ENCODE measurements at regions not wholly inside any gene's neighbourhood (a gene's known extent, or its start where the extent isn't known, plus 50 kb on each side); places are given as distances from the start of the nearest gene placed in this dataset.

GRCh38 chr5:118778941-118779340 lies 209.4 kb downstream of the DTWD2 start:
- Histone ChIP-seq H3K27ac (ENCODE audit: low read depth in 2 of 2, low read length in 1 of 2) (no peak overlapping the region), H3K4me1 (ENCODE audit: control insufficient read depth in 2 of 2, insufficient read depth in 2 of 2, low read length in 1 of 2) (no peaks in the 10 kb centered on the region)
- WGBS, 2 donors = 75 to 81% methylated on average over 4 of the region's 4 CpGs

GRCh38 chr5:118777189-118777736 lies 211.1 kb downstream of the DTWD2 start:
- H3K9me3 ChIP-seq (ENCODE audit: control insufficient read depth in 2 of 2, insufficient read depth in 1 of 2, low read depth in 1 of 2, low read length in 1 of 2) = no peaks in the 10 kb centered on the region
- 60 to 63% methylated on average over 3 of the region's 3 CpGs for WGBS, 2 donors
- H3K27me3 ChIP-seq (ENCODE audit: control insufficient read depth in 1 of 2, insufficient read depth in 2 of 2, low read length in 2 of 2) = no peaks in the 10 kb centered on the region
- no peaks in the 10 kb centered on the region for H3K4me1 ChIP-seq (ENCODE audit: control insufficient read depth in 2 of 2, insufficient read depth in 2 of 2, low read length in 1 of 2)
- no peaks in the 10 kb centered on the region for H3K36me3 ChIP-seq (ENCODE audit: control insufficient read depth in 2 of 2, insufficient read depth in 2 of 2, low read length in 1 of 2)
- H3K27ac ChIP-seq (ENCODE audit: low read depth in 2 of 2, low read length in 1 of 2) = no peak overlapping the region
- no peak overlapping the region for H3K4me3 ChIP-seq (ENCODE audit: low read depth in 1 of 2, low read length in 2 of 2)

More at GRCh38 chr5:118778941-118779340, 209.4 kb downstream of the DTWD2 start:
- no peak overlapping the region for H3K4me3 ChIP-seq (ENCODE audit: low read depth in 1 of 2, low read length in 2 of 2)
- no peaks in the 10 kb centered on the region for H3K36me3 ChIP-seq (ENCODE audit: control insufficient read depth in 2 of 2, insufficient read depth in 2 of 2, low read length in 1 of 2)
- no peaks in the 10 kb centered on the region for H3K9me3 ChIP-seq (ENCODE audit: control insufficient read depth in 2 of 2, insufficient read depth in 1 of 2, low read depth in 1 of 2, low read length in 1 of 2)
- H3K27me3 ChIP-seq (ENCODE audit: control insufficient read depth in 1 of 2, insufficient read depth in 2 of 2, low read length in 2 of 2) = no peaks in the 10 kb centered on the region

- Histone ChIP-seq H3K27me3 (ENCODE audit: control insufficient read depth in 1 of 2, insufficient read depth in 2 of 2, low read length in 2 of 2) (no peaks in the 10 kb centered on the region), H3K36me3 (ENCODE audit: control insufficient read depth in 2 of 2, insufficient read depth in 2 of 2, low read length in 1 of 2) (no peaks in the 10 kb centered on the region), H3K4me1 (ENCODE audit: control insufficient read depth in 2 of 2, insufficient read depth in 2 of 2, low read length in 1 of 2) (no peaks in the 10 kb centered on the region), H3K9me3 (ENCODE audit: control insufficient read depth in 2 of 2, insufficient read depth in 1 of 2, low read depth in 1 of 2, low read length in 1 of 2) (no peaks in the 10 kb centered on the region), H3K4me3 (ENCODE audit: low read depth in 1 of 2, low read length in 2 of 2) (no peak overlapping the region), H3K27ac (ENCODE audit: low read depth in 2 of 2, low read length in 1 of 2) (no peak overlapping the region)
- WGBS, 2 donors = 81 to 88% methylated on average over 1 of the region's 1 CpG
These were observed 211.6 kb downstream of the DTWD2 start for GRCh38 chr5:118776755-118777154.

- H3K36me3 ChIP-seq (ENCODE audit: control insufficient read depth in 2 of 2, insufficient read depth in 2 of 2, low read length in 1 of 2) = no peaks in the 10 kb centered on the region
- H3K4me3 ChIP-seq (ENCODE audit: low read depth in 1 of 2, low read length in 2 of 2) = no peak overlapping the region
- no peaks in the 10 kb centered on the region for H3K9me3 ChIP-seq (ENCODE audit: control insufficient read depth in 2 of 2, insufficient read depth in 1 of 2, low read depth in 1 of 2, low read length in 1 of 2)
- 45 to 61% methylated on average over 2 of the region's 2 CpGs for WGBS, 2 donors
- no peaks in the 10 kb centered on the region for H3K27me3 ChIP-seq (ENCODE audit: control insufficient read depth in 1 of 2, insufficient read depth in 2 of 2, low read length in 2 of 2)
- no peak overlapping the region for H3K27ac ChIP-seq (ENCODE audit: low read depth in 2 of 2, low read length in 1 of 2)
- no peaks in the 10 kb centered on the region for H3K4me1 ChIP-seq (ENCODE audit: control insufficient read depth in 2 of 2, insufficient read depth in 2 of 2, low read length in 1 of 2)
These were observed 212.4 kb downstream of the DTWD2 start for GRCh38 chr5:118775790-118776499.

GRCh38 chr5:118768607-118769175 lies 219.7 kb downstream of the DTWD2 start:
- H3K27ac ChIP-seq (ENCODE audit: low read depth in 2 of 2, low read length in 1 of 2) = no peak overlapping the region
- no peak overlapping the region for H3K4me3 ChIP-seq (ENCODE audit: low read depth in 1 of 2, low read length in 2 of 2)
- no peaks in the 10 kb centered on the region for H3K36me3 ChIP-seq (ENCODE audit: control insufficient read depth in 2 of 2, insufficient read depth in 2 of 2, low read length in 1 of 2)
- 47 to 54% methylated on average over 1 of the region's 1 CpG for WGBS, 2 donors
- H3K27me3 ChIP-seq (ENCODE audit: control insufficient read depth in 1 of 2, insufficient read depth in 2 of 2, low read length in 2 of 2) = no peaks in the 10 kb centered on the region
- no peaks in the 10 kb centered on the region for H3K4me1 ChIP-seq (ENCODE audit: control insufficient read depth in 2 of 2, insufficient read depth in 2 of 2, low read length in 1 of 2)
- H3K9me3 ChIP-seq (ENCODE audit: control insufficient read depth in 2 of 2, insufficient read depth in 1 of 2, low read depth in 1 of 2, low read length in 1 of 2) = no peaks in the 10 kb centered on the region

GRCh38 chr5:118762291-118762690 lies 226.1 kb downstream of the DTWD2 start:
- Histone ChIP-seq H3K4me3 (ENCODE audit: low read depth in 1 of 2, low read length in 2 of 2) (no peak overlapping the region), H3K4me1 (ENCODE audit: control insufficient read depth in 2 of 2, insufficient read depth in 2 of 2, low read length in 1 of 2) (no peaks in the 10 kb centered on the region), H3K9me3 (ENCODE audit: control insufficient read depth in 2 of 2, insufficient read depth in 1 of 2, low read depth in 1 of 2, low read length in 1 of 2) (no peaks in the 10 kb centered on the region), H3K27ac (ENCODE audit: low read depth in 2 of 2, low read length in 1 of 2) (no peak overlapping the region), H3K36me3 (ENCODE audit: control insufficient read depth in 2 of 2, insufficient read depth in 2 of 2, low read length in 1 of 2) (no peaks in the 10 kb centered on the region), H3K27me3 (ENCODE audit: control insufficient read depth in 1 of 2, insufficient read depth in 2 of 2, low read length in 2 of 2) (no peaks in the 10 kb centered on the region)
- WGBS, 2 donors = 89 to 96% methylated on average over 4 of the region's 4 CpGs

GRCh38 chr5:118761814-118762213 lies 226.5 kb downstream of the DTWD2 start:
- no peaks in the 10 kb centered on the region for H3K27me3 ChIP-seq (ENCODE audit: control insufficient read depth in 1 of 2, insufficient read depth in 2 of 2, low read length in 2 of 2)
- H3K27ac ChIP-seq (ENCODE audit: low read depth in 2 of 2, low read length in 1 of 2) = no peak overlapping the region
- 87 to 90% methylated on average over 4 of the region's 4 CpGs for WGBS, 2 donors
- no peak overlapping the region for H3K4me3 ChIP-seq (ENCODE audit: low read depth in 1 of 2, low read length in 2 of 2)
- H3K36me3 ChIP-seq (ENCODE audit: control insufficient read depth in 2 of 2, insufficient read depth in 2 of 2, low read length in 1 of 2) = no peaks in the 10 kb centered on the region
- H3K4me1 ChIP-seq (ENCODE audit: control insufficient read depth in 2 of 2, insufficient read depth in 2 of 2, low read length in 1 of 2) = no peaks in the 10 kb centered on the region
- H3K9me3 ChIP-seq (ENCODE audit: control insufficient read depth in 2 of 2, insufficient read depth in 1 of 2, low read depth in 1 of 2, low read length in 1 of 2) = no peaks in the 10 kb centered on the region

- Histone ChIP-seq H3K36me3 (ENCODE audit: control insufficient read depth in 2 of 2, insufficient read depth in 2 of 2, low read length in 1 of 2) (no peaks in the 10 kb centered on the region), H3K4me3 (ENCODE audit: low read depth in 1 of 2, low read length in 2 of 2) (no peak overlapping the region), H3K27me3 (ENCODE audit: control insufficient read depth in 1 of 2, insufficient read depth in 2 of 2, low read length in 2 of 2) (no peaks in the 10 kb centered on the region), H3K4me1 (ENCODE audit: control insufficient read depth in 2 of 2, insufficient read depth in 2 of 2, low read length in 1 of 2) (no peaks in the 10 kb centered on the region), H3K27ac (ENCODE audit: low read depth in 2 of 2, low read length in 1 of 2) (no peak overlapping the region), H3K9me3 (ENCODE audit: control insufficient read depth in 2 of 2, insufficient read depth in 1 of 2, low read depth in 1 of 2, low read length in 1 of 2) (no peaks in the 10 kb centered on the region)
- 80 to 88% methylated on average over 5 of the region's 5 CpGs for WGBS, 2 donors
These were observed 235.4 kb downstream of the DTWD2 start for GRCh38 chr5:118752969-118753368.

- WGBS, 2 donors = 77 to 88% methylated on average over 4 of the region's 4 CpGs
These were observed 252.0 kb downstream of the DTWD2 start for GRCh38 chr5:118736396-118736795.

GRCh38 chr5:118733394-118733793 lies 255.0 kb downstream of the DTWD2 start:
- 74 to 92% methylated on average over 3 of the region's 3 CpGs for WGBS, 2 donors
- Histone ChIP-seq H3K36me3 (ENCODE audit: control insufficient read depth in 2 of 2, insufficient read depth in 2 of 2, low read length in 1 of 2) (no peaks in the 10 kb centered on the region), H3K4me3 (ENCODE audit: low read depth in 1 of 2, low read length in 2 of 2) (no peak overlapping the region), H3K27ac (ENCODE audit: low read depth in 2 of 2, low read length in 1 of 2) (no peak overlapping the region), H3K27me3 (ENCODE audit: control insufficient read depth in 1 of 2, insufficient read depth in 2 of 2, low read length in 2 of 2) (no peaks in the 10 kb centered on the region), H3K4me1 (ENCODE audit: control insufficient read depth in 2 of 2, insufficient read depth in 2 of 2, low read length in 1 of 2) (no peaks in the 10 kb centered on the region), H3K9me3 (ENCODE audit: control insufficient read depth in 2 of 2, insufficient read depth in 1 of 2, low read depth in 1 of 2, low read length in 1 of 2) (no peaks in the 10 kb centered on the region)

More at GRCh38 chr5:118736396-118736795, 252.0 kb downstream of the DTWD2 start:
- Histone ChIP-seq H3K27me3 (ENCODE audit: control insufficient read depth in 1 of 2, insufficient read depth in 2 of 2, low read length in 2 of 2) (no peaks in the 10 kb centered on the region), H3K27ac (ENCODE audit: low read depth in 2 of 2, low read length in 1 of 2) (no peak overlapping the region), H3K9me3 (ENCODE audit: control insufficient read depth in 2 of 2, insufficient read depth in 1 of 2, low read depth in 1 of 2, low read length in 1 of 2) (no peaks in the 10 kb centered on the region), H3K4me3 (ENCODE audit: low read depth in 1 of 2, low read length in 2 of 2) (no peak overlapping the region), H3K36me3 (ENCODE audit: control insufficient read depth in 2 of 2, insufficient read depth in 2 of 2, low read length in 1 of 2) (no peaks in the 10 kb centered on the region), H3K4me1 (ENCODE audit: control insufficient read depth in 2 of 2, insufficient read depth in 2 of 2, low read length in 1 of 2) (no peaks in the 10 kb centered on the region)
